GM20000 (cell line): ENCODE measurements at regions not wholly inside any gene's neighbourhood (a gene's known extent, or its start where the extent isn't known, plus 50 kb on each side); places are given as distances from the start of the nearest gene placed in this dataset.

Source experiments
- DNase-seq: peaks from one replicate; pipeline ENCODE4 v3.0.0; 2012; ENCODE audit warnings: low spot score
- TF ChIP-seq, protein P1 (sequence below): IDR thresholded peaks from 2 replicates; pipeline ENCODE4 v1.5.1; 2012; ENCODE audit warnings: mild to moderate bottlenecking, control low read depth; ENCODE audit errors: extremely low read depth, missing control alignments

DNA sequence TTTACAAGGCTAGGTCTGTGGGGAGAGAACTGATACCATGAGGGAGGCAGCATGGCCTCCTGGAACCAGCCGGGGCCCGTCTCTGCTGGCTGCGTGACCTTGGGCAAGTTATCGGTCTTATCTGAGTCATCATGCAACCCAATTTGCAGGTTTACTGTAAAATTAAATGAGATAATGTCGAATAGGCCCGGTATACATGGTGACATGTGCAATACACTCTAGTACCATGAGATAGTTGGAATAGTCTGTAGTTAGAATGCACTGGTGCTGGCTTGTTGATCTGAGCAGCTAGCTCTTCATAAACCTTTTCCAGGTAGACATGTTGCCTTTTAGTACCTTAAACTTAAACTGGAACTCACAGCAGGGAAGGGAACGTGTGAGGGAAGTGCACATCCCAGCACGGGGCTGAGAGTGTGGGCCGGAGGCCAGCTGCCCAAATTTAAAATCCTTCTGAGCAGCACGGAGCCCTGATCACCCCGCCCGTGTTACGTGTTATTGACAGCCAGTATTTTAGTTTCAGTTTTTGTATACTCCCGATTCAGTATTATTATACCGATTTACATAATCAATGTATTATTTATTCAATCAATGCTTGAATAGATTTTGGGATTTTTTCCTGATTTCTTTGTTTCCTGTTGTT lies 72.4 kb upstream of the HS6ST1 start:
- TF ChIP-seq, protein P1, sequence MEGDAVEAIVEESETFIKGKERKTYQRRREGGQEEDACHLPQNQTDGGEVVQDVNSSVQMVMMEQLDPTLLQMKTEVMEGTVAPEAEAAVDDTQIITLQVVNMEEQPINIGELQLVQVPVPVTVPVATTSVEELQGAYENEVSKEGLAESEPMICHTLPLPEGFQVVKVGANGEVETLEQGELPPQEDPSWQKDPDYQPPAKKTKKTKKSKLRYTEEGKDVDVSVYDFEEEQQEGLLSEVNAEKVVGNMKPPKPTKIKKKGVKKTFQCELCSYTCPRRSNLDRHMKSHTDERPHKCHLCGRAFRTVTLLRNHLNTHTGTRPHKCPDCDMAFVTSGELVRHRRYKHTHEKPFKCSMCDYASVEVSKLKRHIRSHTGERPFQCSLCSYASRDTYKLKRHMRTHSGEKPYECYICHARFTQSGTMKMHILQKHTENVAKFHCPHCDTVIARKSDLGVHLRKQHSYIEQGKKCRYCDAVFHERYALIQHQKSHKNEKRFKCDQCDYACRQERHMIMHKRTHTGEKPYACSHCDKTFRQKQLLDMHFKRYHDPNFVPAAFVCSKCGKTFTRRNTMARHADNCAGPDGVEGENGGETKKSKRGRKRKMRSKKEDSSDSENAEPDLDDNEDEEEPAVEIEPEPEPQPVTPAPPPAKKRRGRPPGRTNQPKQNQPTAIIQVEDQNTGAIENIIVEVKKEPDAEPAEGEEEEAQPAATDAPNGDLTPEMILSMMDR: no peak
- no peak for DNase-seq

DNA sequence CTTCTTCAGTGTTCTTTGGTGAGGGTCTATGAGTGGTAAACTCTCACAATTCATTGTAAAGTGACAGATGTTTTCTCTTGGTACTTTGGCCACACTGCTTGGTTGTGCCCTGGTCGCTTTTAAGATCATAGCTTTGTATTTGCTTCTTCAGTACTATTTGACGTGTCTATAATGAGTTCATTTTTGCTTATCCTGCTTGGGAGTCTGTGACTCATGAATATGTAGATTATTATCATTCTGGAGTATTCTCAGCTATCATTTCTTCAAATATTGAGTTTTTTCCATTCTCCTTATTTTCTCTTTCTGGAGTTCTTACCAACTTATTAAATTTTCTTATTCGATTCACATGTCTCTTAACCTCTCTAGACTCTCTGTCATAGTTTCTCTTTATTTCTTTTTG lies 73.0 kb upstream of the HS6ST1 start:
- TF ChIP-seq, protein P1: no peak
- no peak for DNase-seq

GRCh38 chr2:128392207-128392606 lies 73.5 kb upstream of the HS6ST1 start:
- no peak for DNase-seq
- TF ChIP-seq, protein P1: no peak

- TF ChIP-seq, protein P1: no peak
- DNase-seq: no peak
These were observed 75.5 kb upstream of the HS6ST1 start for GRCh38 chr2:128394007-128394730.

DNA sequence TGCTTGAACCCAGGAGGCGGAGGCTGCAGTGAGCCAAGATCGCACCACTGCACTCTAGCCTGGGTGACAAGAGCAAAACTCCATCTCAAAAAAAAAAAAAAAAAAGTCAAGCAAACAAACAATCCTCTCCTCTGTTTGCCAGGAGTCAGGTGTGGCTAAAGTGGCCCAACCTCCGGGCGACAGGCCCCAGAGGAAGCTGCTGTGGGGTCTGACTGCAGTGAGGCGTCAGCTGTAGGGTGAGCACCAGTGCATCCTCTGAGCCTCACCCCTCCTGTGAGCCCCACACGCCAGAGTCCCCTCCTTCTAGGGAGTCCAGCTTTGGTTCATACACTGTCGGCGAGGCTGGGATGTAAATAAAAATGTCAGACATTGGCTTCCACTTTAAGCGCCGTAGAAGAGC lies 76.5 kb upstream of the HS6ST1 start:
- TF ChIP-seq, protein P1: no peak
- DNase-seq: no peak

- DNase-seq: no peak
- TF ChIP-seq, protein P1: no peak
These were observed 77.2 kb upstream of the HS6ST1 start for GRCh38 chr2:128395640-128396499.

DNA sequence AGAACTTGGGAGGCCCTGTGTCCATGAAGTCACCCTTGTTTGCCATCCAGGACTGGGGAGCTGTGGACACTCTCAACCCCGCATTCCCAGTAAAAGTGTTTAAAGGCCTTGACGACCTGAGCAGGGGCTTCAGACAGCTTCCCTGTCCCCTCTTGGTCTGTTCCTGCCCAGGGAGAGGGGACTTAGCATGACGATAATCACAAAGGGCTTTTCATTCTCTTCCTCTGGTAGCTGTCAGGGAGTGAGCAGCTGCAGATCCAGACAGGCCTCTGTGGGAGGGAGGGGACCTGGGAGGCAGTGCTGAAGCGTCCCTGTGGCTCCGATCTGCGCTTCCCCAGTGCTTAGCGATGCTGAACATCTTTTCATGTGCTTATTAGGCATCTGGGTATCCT lies 77.8 kb upstream of the HS6ST1 start:
- TF ChIP-seq, protein P1: no peak
- no peak for DNase-seq
